GM23338 (cell line): ENCODE measurements at regions not wholly inside any gene's neighbourhood (a gene's known extent, or its start where the extent isn't known, plus 50 kb on each side); places are given as distances from the start of the nearest gene placed in this dataset.

ENCODE experiments used
- CREB1 ChIP-seq: fragments of 250-450 bp; sonication (Bioruptor Pico); IDR thresholded peaks from 2 replicates; pipeline ENCODE4 v1.5.0; 2020; ENCODE audit warnings: low read depth, mild to moderate bottlenecking, moderate library complexity
- EZH2 ChIP-seq: fragments of 200-600 bp; sonication (generic); IDR thresholded peaks from one replicate; pipeline ENCODE4 v1.8.0; 2017; ENCODE audit warnings: antibody characterized with exemption, mild to moderate bottlenecking, low read depth; ENCODE audit not compliant: unreplicated experiment
- EZH2phosphoT487 ChIP-seq: fragments of 200-600 bp; sonication (generic); IDR thresholded peaks from one replicate; pipeline ENCODE4 v1.8.1; 2018; ENCODE audit warnings: antibody characterized with exemption; ENCODE audit not compliant: unreplicated experiment
- JUNB ChIP-seq: IDR thresholded peaks from one replicate; pipeline ENCODE4 v1.6.1; 2016; ENCODE audit warnings: antibody characterized with exemption; ENCODE audit not compliant: unreplicated experiment
- NANOG ChIP-seq: IDR thresholded peaks from 2 replicates; pipeline ENCODE4 v1.6.1; 2016; ENCODE audit warnings: antibody characterized with exemption, borderline replicate concordance
- POLR2AphosphoS5 ChIP-seq: IDR thresholded peaks from 2 replicates; pipeline ENCODE4 v1.6.1; 2016; ENCODE audit warnings: antibody characterized with exemption, low read depth
- STAT1 ChIP-seq: IDR thresholded peaks from one replicate; pipeline ENCODE4 v1.6.1; 2016; ENCODE audit warnings: antibody characterized with exemption; ENCODE audit not compliant: unreplicated experiment
- ZNF114 ChIP-seq: fragments of 250-450 bp; sonication (Bioruptor Pico); IDR thresholded peaks from 2 replicates; pipeline ENCODE4 v1.5.0; 2020; ENCODE audit warnings: mild to moderate bottlenecking, moderate library complexity
- ZNF331 ChIP-seq: fragments of 250-450 bp; sonication (Bioruptor Pico); IDR thresholded peaks from 2 replicates; pipeline ENCODE4 v1.5.0; 2020; ENCODE audit warnings: low read depth, mild to moderate bottlenecking, moderate library complexity
- ZNF462 ChIP-seq: fragments of 250-450 bp; sonication (Bioruptor Pico); IDR thresholded peaks from 2 replicates; pipeline ENCODE4 v1.5.0; 2020; ENCODE audit warnings: mild to moderate bottlenecking, moderate library complexity
- TF ChIP-seq, protein P1 (sequence below), 2 experiments: fragments of 200-600 bp in 1 of 2; sonication (generic) in 1 of 2; conservative IDR thresholded peaks; 2 replicates each; pipeline versions ENCODE4 v1.5.1 to v1.6.1; 2016 to 2017; ENCODE audit warnings: antibody characterized with exemption in 2 of 2, low read depth in 2 of 2, mild to moderate bottlenecking in 2 of 2, moderate library complexity in 1 of 2
- TF ChIP-seq, protein P2 (sequence below): IDR thresholded peaks from one replicate; pipeline ENCODE4 v1.6.1; 2018; ENCODE audit warnings: antibody characterized with exemption; ENCODE audit not compliant: unreplicated experiment

- TF ChIP-seq CREB1 (CRISPR knock-in tag): no peak
- TF ChIP-seq, protein P1, sequence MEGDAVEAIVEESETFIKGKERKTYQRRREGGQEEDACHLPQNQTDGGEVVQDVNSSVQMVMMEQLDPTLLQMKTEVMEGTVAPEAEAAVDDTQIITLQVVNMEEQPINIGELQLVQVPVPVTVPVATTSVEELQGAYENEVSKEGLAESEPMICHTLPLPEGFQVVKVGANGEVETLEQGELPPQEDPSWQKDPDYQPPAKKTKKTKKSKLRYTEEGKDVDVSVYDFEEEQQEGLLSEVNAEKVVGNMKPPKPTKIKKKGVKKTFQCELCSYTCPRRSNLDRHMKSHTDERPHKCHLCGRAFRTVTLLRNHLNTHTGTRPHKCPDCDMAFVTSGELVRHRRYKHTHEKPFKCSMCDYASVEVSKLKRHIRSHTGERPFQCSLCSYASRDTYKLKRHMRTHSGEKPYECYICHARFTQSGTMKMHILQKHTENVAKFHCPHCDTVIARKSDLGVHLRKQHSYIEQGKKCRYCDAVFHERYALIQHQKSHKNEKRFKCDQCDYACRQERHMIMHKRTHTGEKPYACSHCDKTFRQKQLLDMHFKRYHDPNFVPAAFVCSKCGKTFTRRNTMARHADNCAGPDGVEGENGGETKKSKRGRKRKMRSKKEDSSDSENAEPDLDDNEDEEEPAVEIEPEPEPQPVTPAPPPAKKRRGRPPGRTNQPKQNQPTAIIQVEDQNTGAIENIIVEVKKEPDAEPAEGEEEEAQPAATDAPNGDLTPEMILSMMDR (conservative IDR thresholded peaks at IDR 0.05; ENCODE audit: low read depth in 2 of 2): no peak
- TF ChIP-seq EZH2: no peak
- no peak for TF ChIP-seq JUNB
- no peak for TF ChIP-seq POLR2AphosphoS5
- no peak for TF ChIP-seq ZNF331 (CRISPR knock-in tag)
- no peak for TF ChIP-seq STAT1
- no peak for TF ChIP-seq NANOG
- TF ChIP-seq, protein P2, sequence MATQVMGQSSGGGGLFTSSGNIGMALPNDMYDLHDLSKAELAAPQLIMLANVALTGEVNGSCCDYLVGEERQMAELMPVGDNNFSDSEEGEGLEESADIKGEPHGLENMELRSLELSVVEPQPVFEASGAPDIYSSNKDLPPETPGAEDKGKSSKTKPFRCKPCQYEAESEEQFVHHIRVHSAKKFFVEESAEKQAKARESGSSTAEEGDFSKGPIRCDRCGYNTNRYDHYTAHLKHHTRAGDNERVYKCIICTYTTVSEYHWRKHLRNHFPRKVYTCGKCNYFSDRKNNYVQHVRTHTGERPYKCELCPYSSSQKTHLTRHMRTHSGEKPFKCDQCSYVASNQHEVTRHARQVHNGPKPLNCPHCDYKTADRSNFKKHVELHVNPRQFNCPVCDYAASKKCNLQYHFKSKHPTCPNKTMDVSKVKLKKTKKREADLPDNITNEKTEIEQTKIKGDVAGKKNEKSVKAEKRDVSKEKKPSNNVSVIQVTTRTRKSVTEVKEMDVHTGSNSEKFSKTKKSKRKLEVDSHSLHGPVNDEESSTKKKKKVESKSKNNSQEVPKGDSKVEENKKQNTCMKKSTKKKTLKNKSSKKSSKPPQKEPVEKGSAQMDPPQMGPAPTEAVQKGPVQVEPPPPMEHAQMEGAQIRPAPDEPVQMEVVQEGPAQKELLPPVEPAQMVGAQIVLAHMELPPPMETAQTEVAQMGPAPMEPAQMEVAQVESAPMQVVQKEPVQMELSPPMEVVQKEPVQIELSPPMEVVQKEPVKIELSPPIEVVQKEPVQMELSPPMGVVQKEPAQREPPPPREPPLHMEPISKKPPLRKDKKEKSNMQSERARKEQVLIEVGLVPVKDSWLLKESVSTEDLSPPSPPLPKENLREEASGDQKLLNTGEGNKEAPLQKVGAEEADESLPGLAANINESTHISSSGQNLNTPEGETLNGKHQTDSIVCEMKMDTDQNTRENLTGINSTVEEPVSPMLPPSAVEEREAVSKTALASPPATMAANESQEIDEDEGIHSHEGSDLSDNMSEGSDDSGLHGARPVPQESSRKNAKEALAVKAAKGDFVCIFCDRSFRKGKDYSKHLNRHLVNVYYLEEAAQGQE: no peak
- no peak for TF ChIP-seq ZNF462 (CRISPR knock-in tag)
- no peak for TF ChIP-seq EZH2phosphoT487
- no peak for TF ChIP-seq ZNF114 (CRISPR knock-in tag)
These were observed 169.4 kb downstream of the DACT1 start for GRCh38 chr14:58807191-58807590.
